Stimulated activated CD8-positive, alpha-beta memory T cell treated with anti-CD3 and anti-CD28 coated beads, Interleukin-7, amount 100 ng/mL, for 48 hours (primary cell): ENCODE measurements at regions not wholly inside any gene's neighbourhood (a gene's known extent, or its start where the extent isn't known, plus 50 kb on each side); places are given as distances from the start of the nearest gene placed in this dataset.

Source experiments
- DNase-seq, 2 donors: peaks; one replicate each; pipeline ENCODE4 v3.0.0-alpha.2; 2020; ENCODE audit warnings: low read depth in 1 of 2; ENCODE audit errors: extremely low read depth in 1 of 2

DNA sequence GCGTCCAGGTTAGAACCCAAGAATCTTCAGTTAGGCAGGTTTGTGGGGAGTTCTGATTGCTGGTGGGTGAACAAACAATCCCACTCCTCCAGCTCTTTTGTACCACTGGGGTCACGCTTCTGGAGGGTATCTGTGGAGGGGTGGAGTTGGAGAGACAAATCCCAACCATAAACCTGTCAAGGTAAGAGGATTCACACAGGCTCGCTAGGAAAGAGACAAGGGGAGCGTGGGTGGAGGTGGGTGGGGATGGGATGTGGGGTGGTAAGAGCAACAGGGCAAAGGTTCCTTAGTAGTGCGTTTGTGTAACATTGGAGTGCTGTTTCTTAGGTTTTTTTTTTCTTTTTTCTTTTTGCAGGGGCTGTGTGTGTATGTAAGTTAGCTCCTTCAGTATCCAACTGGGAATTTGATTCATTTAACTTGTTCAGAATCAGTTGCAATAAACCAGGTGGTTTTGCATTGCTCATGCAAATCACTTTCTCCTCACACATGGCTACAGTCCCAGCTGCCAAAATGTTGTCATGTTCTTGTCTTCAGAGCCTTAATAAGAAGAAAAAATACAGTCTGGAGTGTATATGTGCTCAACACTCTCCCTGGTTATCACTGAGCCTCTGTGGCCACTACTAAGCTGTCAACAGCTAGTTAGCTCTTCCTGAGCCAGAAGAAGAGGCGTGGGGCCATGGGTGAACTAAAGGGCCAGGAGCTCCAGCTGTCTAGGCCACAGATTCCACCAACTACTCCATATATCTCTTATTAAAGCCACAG, 164.0 kb upstream of the RAD23B start:
- no peak for DNase-seq

- no peak for DNase-seq
Measured at GRCh38 chr9:107119735-107120134, 163.3 kb upstream of the RAD23B start.

- DNase-seq, result no peak
Measured at GRCh38 chr9:107123389-107123788, 159.7 kb upstream of the RAD23B start.

DNA sequence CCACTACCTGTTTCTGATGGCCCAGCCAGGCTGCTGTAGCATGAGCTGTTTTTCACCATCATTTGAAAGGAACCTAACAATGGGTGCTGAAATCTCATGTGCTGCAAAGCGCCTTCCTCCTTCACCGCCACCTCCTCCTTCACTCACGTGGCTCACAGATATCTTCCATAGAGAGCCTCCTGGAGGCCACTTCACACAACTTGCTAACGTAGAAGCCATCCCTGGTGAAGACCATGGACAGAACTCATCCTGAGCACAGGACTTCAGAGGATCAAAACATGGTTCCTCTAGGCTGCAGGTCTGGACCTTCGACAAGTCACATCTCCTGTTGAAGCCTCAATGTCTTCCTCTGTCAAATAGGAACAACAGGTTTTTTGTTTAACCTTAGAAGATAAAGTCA, 155.5 kb upstream of the RAD23B start:
- no peak for DNase-seq

DNA sequence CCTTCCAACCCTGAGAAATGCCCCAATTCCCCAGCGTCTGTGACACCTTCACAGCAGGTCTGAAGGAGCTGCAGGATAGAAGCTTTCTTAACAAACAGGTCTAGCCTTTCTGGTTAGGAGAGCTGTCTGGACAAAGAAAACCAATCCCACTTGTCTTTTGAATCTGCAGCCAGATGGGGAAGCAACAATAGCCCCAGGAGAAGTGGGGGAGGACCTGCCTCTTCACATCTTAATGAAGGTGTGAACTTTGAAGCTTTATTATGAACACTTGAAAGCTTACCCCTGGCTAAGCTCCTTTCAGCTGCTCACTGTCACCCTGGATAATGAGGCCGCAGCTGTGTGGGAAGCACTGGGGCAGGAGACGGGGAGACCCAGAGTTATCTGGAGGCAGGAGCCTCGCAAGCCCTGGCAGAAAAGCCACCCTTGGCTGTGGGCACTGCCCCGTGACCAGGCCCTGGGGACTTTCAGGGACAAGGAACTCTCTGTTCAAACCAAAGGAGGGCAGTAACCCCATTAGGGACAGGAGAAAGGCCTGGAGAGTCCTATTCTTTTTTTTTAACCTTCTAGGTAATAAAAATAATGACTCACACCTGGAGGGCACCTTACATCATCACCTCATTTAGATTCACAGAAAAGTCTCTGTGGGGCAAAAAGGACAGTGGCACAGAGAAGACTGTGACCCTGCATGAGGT, 151.8 kb upstream of the RAD23B start:
- DNase-seq, result no peak

GRCh38 chr9:107136296-107136695, 146.8 kb upstream of the RAD23B start:
- no peak for DNase-seq

DNA sequence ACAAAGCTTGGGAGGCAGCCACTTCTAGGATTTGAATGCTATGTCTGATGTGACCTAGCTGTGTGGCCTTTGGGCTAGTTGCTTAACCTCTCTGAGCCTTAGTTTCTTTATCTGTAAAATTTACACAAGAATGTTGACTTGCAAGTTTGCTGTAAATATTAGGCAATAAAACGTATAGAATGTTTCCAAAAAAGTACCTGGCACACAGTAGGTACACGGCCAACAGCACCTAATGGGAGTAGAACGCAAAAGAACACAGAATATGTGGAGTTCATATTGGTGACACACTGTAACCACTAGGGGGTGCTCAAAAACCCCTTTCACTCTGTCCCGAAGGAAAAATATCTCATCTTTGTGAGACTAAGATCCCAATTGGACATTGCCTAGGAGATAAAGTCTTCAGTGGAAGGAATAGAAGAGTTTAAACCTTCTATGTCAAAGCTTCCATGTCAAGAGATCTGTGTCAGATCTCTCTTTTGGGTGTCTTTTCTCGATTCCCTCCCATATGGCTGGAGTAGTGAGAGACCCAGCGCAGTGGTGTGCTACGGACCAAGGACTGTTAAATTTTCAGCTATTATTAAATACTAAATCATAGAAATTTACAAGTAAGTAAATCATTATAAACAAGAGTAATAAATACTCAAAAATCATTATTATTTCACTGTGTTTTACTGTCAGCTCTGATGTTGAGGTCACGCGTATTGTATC, 145.4 kb upstream of the RAD23B start:
- no peak for DNase-seq

GRCh38 chr9:107138261-107138992, 144.7 kb upstream of the RAD23B start:
- no peak for DNase-seq

GRCh38 chr9:107141967-107142366, 141.1 kb upstream of the RAD23B start:
- no peak for DNase-seq

DNA sequence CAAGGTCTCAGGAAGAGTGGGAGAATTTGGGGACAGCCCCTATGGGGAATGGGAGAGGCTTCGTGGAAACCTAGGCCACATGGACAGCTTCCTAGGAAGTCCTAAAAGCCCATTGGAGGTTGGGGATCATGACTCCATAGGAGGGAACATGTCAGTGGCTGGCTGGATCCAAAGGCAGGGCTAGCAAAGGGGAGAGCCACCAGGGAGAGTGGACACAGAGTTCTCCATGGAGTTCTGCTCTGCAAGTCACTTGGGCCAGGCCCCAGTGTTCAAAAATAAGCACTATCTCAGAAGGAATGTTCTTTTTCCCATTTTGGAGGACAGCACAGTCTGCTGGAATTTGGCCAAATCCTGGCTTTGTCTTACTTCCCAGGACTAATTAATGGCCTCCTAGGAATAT, 140.6 kb upstream of the RAD23B start:
- no peak for DNase-seq

- no peak for DNase-seq
Measured at GRCh38 chr9:107142896-107143603, 140.0 kb upstream of the RAD23B start.

- no peak for DNase-seq
Measured at GRCh38 chr9:107144475-107144874, 138.6 kb upstream of the RAD23B start.

GRCh38 chr9:107147134-107147533, 135.9 kb upstream of the RAD23B start:
- no peak for DNase-seq

DNA sequence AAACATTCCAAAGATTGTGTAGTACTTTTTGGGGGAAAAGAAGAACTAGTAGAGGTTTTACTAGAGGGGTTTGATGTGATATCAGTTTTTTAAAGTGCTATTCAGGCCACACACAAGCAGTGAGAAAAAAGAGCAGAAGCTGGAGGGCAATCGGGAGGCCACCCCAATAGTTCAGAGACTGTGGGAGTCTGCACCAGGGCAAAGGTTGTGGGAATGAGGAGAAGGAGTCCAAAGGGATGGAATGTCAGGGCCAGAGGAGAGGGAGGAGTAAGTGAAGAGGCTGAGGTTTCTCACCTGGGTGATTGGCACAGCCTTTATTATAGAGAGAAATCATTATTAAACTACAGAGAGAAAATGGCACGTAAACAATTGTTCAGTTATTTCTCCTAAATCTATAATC, 134.9 kb upstream of the RAD23B start:
- DNase-seq, result no peak

GRCh38 chr9:107149756-107150155, 133.3 kb upstream of the RAD23B start:
- no peak for DNase-seq

- DNase-seq, result no peak
Measured at GRCh38 chr9:107153336-107153735, 129.7 kb upstream of the RAD23B start.

DNA sequence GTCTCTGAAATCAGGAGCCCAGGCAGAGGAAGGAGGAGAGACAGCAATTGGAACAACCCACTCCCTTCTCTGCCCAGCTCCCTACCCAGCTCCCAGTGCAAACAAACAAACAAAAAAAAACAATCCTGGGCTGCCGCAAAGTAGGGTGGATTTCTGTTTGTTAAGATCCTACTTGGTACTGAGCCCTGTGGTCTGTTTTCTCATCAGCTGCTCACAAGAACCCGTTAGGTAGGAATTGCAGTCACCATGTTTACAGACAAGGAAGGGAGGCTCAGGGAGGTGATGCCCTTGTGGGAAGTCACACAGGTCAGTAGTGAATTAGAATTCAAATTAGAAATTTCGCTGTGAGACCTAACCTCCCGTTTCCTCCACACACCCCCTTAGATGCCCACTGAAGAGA, 128.8 kb upstream of the RAD23B start:
- no peak for DNase-seq

GRCh38 chr9:107154766-107155165, 128.3 kb upstream of the RAD23B start:
- DNase-seq, result no peak

GRCh38 chr9:107155244-107155817, 127.7 kb upstream of the RAD23B start:
- no peak for DNase-seq

- DNase-seq, result no peak
Measured at GRCh38 chr9:107158321-107158720, 124.8 kb upstream of the RAD23B start.
